Neural crest cell (in vitro differentiated cells): ENCODE measurements at regions not wholly inside any gene's neighbourhood (a gene's known extent, or its start where the extent isn't known, plus 50 kb on each side); places are given as distances from the start of the nearest gene placed in this dataset.

Source experiments
- DNase-seq: peaks from one replicate; pipeline ENCODE4 v3.0.0; 2021; ENCODE audit warnings: low read depth, mixed read lengths, low spot score
- H3K27ac Mint-ChIP-seq: one replicate; pipeline ENCODE4 v1.8.0; 2021; ENCODE audit warnings: mild to moderate bottlenecking, mixed read lengths; ENCODE audit not compliant: unreplicated experiment
- H3K27me3 Mint-ChIP-seq: 2 replicates; pipeline ENCODE4 v1.8.0; 2021; ENCODE audit warnings: low read depth, mild to moderate bottlenecking, mixed read lengths
- H3K36me3 Mint-ChIP-seq: 2 replicates; pipeline ENCODE4 v1.8.0; 2021; ENCODE audit warnings: low read depth, mild to moderate bottlenecking, mixed read lengths
- H3K4me1 Mint-ChIP-seq: 2 replicates; pipeline ENCODE4 v1.8.0; 2021; ENCODE audit warnings: mixed read lengths
- H3K4me3 Mint-ChIP-seq: one replicate; pipeline ENCODE4 v1.8.0; 2021; ENCODE audit warnings: mild to moderate bottlenecking, mixed read lengths
- H3K9me3 Mint-ChIP-seq: 2 replicates; pipeline ENCODE4 v1.8.0; 2021; ENCODE audit warnings: mixed read lengths
- TF ChIP-seq, protein P1 (sequence below): fragments of 200-600 bp; sonication (generic); conservative IDR thresholded peaks from 2 replicates; pipeline ENCODE4 v1.5.0; 2021; ENCODE audit warnings: antibody characterized with exemption, mild to moderate bottlenecking

DNA sequence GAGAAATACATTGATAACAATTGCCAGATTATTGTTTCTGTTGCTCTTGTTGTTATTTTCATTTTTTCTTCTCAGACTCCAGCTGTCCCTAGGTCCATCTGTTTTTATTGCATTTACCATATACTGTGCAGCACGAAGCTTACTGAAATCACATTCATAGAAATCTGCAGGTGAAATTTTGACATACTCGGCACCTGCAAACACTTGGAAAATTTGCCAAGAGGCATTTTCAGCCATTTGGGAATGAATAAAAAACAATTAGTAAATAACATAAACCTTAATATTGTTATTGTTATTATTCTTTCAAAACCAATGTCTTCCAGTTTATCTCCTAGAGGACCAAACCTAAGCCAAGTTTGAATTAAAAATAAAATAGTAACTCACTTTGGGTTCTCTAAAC lies 2357.2 kb downstream of the LRRC4C start:
- Mint-ChIP-seq H3K4me3 (no peak overlapping the region), H3K27me3 (no peaks in the 10 kb centered on the region), H3K27ac (no peak overlapping the region), H3K9me3 (peaks cover 9% of the 10 kb centered on the region), H3K36me3 (peaks cover 2% of the 10 kb centered on the region), H3K4me1 (no peaks in the 10 kb centered on the region)
- TF ChIP-seq, protein P1, sequence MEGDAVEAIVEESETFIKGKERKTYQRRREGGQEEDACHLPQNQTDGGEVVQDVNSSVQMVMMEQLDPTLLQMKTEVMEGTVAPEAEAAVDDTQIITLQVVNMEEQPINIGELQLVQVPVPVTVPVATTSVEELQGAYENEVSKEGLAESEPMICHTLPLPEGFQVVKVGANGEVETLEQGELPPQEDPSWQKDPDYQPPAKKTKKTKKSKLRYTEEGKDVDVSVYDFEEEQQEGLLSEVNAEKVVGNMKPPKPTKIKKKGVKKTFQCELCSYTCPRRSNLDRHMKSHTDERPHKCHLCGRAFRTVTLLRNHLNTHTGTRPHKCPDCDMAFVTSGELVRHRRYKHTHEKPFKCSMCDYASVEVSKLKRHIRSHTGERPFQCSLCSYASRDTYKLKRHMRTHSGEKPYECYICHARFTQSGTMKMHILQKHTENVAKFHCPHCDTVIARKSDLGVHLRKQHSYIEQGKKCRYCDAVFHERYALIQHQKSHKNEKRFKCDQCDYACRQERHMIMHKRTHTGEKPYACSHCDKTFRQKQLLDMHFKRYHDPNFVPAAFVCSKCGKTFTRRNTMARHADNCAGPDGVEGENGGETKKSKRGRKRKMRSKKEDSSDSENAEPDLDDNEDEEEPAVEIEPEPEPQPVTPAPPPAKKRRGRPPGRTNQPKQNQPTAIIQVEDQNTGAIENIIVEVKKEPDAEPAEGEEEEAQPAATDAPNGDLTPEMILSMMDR = no peak
- no peak for DNase-seq

GRCh38 chr11:39078465-39078864 lies 2381.0 kb downstream of the LRRC4C start:
- H3K9me3 Mint-ChIP-seq = peaks cover 8% of the 10 kb centered on the region
- TF ChIP-seq, protein P1 = no peak
- H3K4me3 Mint-ChIP-seq = no peak overlapping the region
- H3K27me3 Mint-ChIP-seq = no peaks in the 10 kb centered on the region
- no peak overlapping the region for H3K27ac Mint-ChIP-seq
- DNase-seq = no peak
- H3K36me3 Mint-ChIP-seq = peaks cover 2% of the 10 kb centered on the region
- H3K4me1 Mint-ChIP-seq = no peaks in the 10 kb centered on the region

DNA sequence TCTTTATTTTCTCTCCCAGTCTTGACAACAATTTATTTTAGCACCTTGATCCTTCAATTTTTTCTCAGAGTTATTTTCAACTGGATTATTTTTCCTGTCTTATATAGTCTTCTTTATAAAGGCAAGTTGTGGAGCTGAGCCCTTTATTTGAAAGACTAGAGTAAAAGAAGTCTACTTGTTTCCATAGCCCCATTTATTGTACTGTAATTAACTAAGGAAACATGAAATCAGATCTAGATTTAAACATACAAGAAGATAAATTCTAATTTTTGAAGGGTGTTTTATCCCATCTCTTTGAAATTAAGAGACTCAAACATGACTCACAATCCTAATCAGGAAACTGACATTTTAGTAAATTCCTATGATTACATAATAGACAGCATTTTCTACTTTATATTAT lies 2421.8 kb downstream of the LRRC4C start:
- H3K4me3 Mint-ChIP-seq = no peak overlapping the region
- no peak for DNase-seq
- no peaks in the 10 kb centered on the region for H3K4me1 Mint-ChIP-seq
- H3K27ac Mint-ChIP-seq = no peak overlapping the region
- H3K9me3 Mint-ChIP-seq = no peaks in the 10 kb centered on the region
- TF ChIP-seq, protein P1 = no peak
- H3K36me3 Mint-ChIP-seq = no peaks in the 10 kb centered on the region
- H3K27me3 Mint-ChIP-seq = peaks cover 2% of the 10 kb centered on the region

- Mint-ChIP-seq H3K4me1 (no peaks in the 10 kb centered on the region), H3K36me3 (no peaks in the 10 kb centered on the region), H3K9me3 (peaks cover 3% of the 10 kb centered on the region)
Measured at GRCh38 chr11:39036021-39036420, 2423.4 kb downstream of the LRRC4C start.

DNA sequence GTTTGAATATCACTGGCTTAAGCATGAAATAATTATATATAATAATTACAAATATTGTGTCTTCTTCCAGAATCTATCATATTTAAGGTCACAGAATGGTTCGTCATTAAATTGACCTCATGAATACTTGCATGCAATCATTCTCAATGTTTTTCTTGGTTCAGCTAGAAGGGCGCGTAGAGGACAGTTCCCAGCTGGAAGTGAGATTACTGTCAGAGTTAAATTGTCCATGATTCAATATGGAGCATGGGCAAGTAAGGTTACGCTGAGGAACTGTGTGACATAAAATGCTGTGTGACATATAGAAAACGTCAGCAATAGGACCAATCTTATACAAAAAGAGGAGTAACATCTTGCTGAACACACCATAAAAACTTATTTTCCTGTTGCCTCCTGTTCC lies 2423.5 kb upstream of the RAG2 start:
- DNase-seq = no peak
- Mint-ChIP-seq H3K9me3 (no peaks in the 10 kb centered on the region), H3K36me3 (no peaks in the 10 kb centered on the region), H3K4me3 (no peak overlapping the region), H3K27me3 (no peaks in the 10 kb centered on the region), H3K4me1 (no peaks in the 10 kb centered on the region), H3K27ac (no peak overlapping the region)
- TF ChIP-seq, protein P1 = no peak

More at GRCh38 chr11:39036021-39036420, 2423.4 kb downstream of the LRRC4C start:
- no peak overlapping the region for H3K4me3 Mint-ChIP-seq
- TF ChIP-seq, protein P1 = no peak
- DNase-seq = no peak
- peaks cover 2% of the 10 kb centered on the region for H3K27me3 Mint-ChIP-seq
- no peak overlapping the region for H3K27ac Mint-ChIP-seq

GRCh38 chr11:39011797-39012196 lies 2413.8 kb upstream of the RAG2 start:
- H3K36me3 Mint-ChIP-seq = no peaks in the 10 kb centered on the region
- TF ChIP-seq, protein P1 = no peak
- peaks cover 6% of the 10 kb centered on the region for H3K9me3 Mint-ChIP-seq
- DNase-seq = no peak
- H3K27me3 Mint-ChIP-seq = no peaks in the 10 kb centered on the region
- no peak overlapping the region for H3K4me3 Mint-ChIP-seq
- no peak overlapping the region for H3K27ac Mint-ChIP-seq
- peaks cover 4% of the 10 kb centered on the region for H3K4me1 Mint-ChIP-seq
